H9 (cell line): ENCODE measurements at regions not wholly inside any gene's neighbourhood (a gene's known extent, or its start where the extent isn't known, plus 50 kb on each side); places are given as distances from the start of the nearest gene placed in this dataset.

Source experiments
- DNase-seq: peaks from one replicate; pipeline ENCODE4 v3.0.0-alpha.2; 2017
- H2AFZ ChIP-seq: one replicate; pipeline ENCODE4 v1.6.1; 2013; ENCODE audit warnings: mild to moderate bottlenecking, low read length, control low read depth, moderate library complexity
- H2AK5ac ChIP-seq: 2 replicates; pipeline ENCODE4 v1.6.1; 2013; ENCODE audit warnings: low read length, control low read depth, mixed read lengths; ENCODE audit not compliant: insufficient read length
- H2BK120ac ChIP-seq: one replicate; pipeline ENCODE4 v1.6.1; 2013; ENCODE audit warnings: low read depth, mild to moderate bottlenecking, low read length, control low read depth, inconsistent platforms; ENCODE audit not compliant: poor library complexity, severe bottlenecking
- H2BK12ac ChIP-seq: 2 replicates; pipeline ENCODE4 v1.6.1; 2013; ENCODE audit warnings: low read length, control low read depth, mixed read lengths, low read depth; ENCODE audit not compliant: insufficient read length
- H2BK15ac ChIP-seq: 2 replicates; pipeline ENCODE4 v1.6.1; 2013; ENCODE audit warnings: low read depth, low read length, control low read depth
- H2BK20ac ChIP-seq: one replicate; pipeline ENCODE4 v1.6.1; 2013; ENCODE audit warnings: low read depth, mild to moderate bottlenecking, low read length, control low read depth, inconsistent platforms; ENCODE audit not compliant: poor library complexity, severe bottlenecking
- H2BK5ac ChIP-seq: 2 replicates; pipeline ENCODE4 v1.6.1; 2013; ENCODE audit warnings: low read length, control low read depth, mixed read lengths; ENCODE audit not compliant: insufficient read length
- H3K14ac ChIP-seq: 2 replicates; pipeline ENCODE4 v1.6.1; 2013; ENCODE audit warnings: low read length, control low read depth; ENCODE audit not compliant: insufficient read depth
- H3K18ac ChIP-seq: 2 replicates; pipeline ENCODE4 v1.6.1; 2013; ENCODE audit warnings: low read depth, mild to moderate bottlenecking, mixed read lengths, low read length, control low read depth; ENCODE audit not compliant: insufficient read length
- H3K23ac ChIP-seq: 2 replicates; pipeline ENCODE4 v1.6.1; 2013; ENCODE audit warnings: low read length, control low read depth, mixed read lengths, low read depth; ENCODE audit not compliant: insufficient read length
- H3K23me2 ChIP-seq: 2 replicates; pipeline ENCODE4 v1.6.1; 2013; ENCODE audit warnings: low read depth, mild to moderate bottlenecking, mixed read lengths, low read length, control low read depth; ENCODE audit not compliant: insufficient read length, poor library complexity, severe bottlenecking
- H3K27ac ChIP-seq: 2 replicates; pipeline ENCODE4 v1.5.1; 2013; ENCODE audit warnings: low read length, control low read depth, mixed read lengths, low read depth; ENCODE audit not compliant: insufficient read length
- H3K27me3 ChIP-seq: 2 replicates; pipeline ENCODE4 v1.6.1; 2013; ENCODE audit warnings: low read length, control low read depth, inconsistent platforms; ENCODE audit not compliant: insufficient read depth
- H3K4ac ChIP-seq: 2 replicates; pipeline ENCODE4 v1.6.1; 2013; ENCODE audit warnings: low read depth, mild to moderate bottlenecking, control low read depth, inconsistent platforms, low read length, moderate library complexity
- H3K4me1 ChIP-seq: 2 replicates; pipeline ENCODE4 v1.6.1; 2013; ENCODE audit warnings: low read length, control low read depth, inconsistent platforms; ENCODE audit not compliant: insufficient read depth
- H3K4me2 ChIP-seq: 2 replicates; pipeline ENCODE4 v1.6.1; 2013; ENCODE audit warnings: low read length, control low read depth, mixed read lengths; ENCODE audit not compliant: insufficient read length, insufficient read depth
- H3K56ac ChIP-seq: 2 replicates; pipeline ENCODE4 v1.6.1; 2013; ENCODE audit warnings: low read depth, mild to moderate bottlenecking, mixed read lengths, low read length, control low read depth; ENCODE audit not compliant: insufficient read length
- H3K79me1 ChIP-seq: 2 replicates; pipeline ENCODE4 v1.6.1; 2013; ENCODE audit warnings: low read depth, mild to moderate bottlenecking, moderate library complexity, low read length, control low read depth, inconsistent platforms; ENCODE audit not compliant: insufficient read depth, poor library complexity, severe bottlenecking
- H3K79me2 ChIP-seq: 2 replicates; pipeline ENCODE4 v1.6.1; 2013; ENCODE audit warnings: low read length, control low read depth, inconsistent platforms; ENCODE audit not compliant: insufficient read depth
- H3K9ac ChIP-seq: 2 replicates; pipeline ENCODE4 v1.6.1; 2013; ENCODE audit warnings: low read length, control low read depth, mixed read lengths; ENCODE audit not compliant: insufficient read length; ENCODE audit errors: extremely low read depth
- H3K9me3 ChIP-seq: one replicate; pipeline ENCODE4 v1.6.1; 2013; ENCODE audit warnings: low read depth, low read length, inconsistent platforms; ENCODE audit not compliant: control insufficient read depth
- H3T11ph ChIP-seq: one replicate; pipeline ENCODE4 v1.6.1; 2013; ENCODE audit warnings: mild to moderate bottlenecking, low read length, control low read depth, inconsistent platforms
- H4K20me1 ChIP-seq: one replicate; pipeline ENCODE4 v1.6.1; 2013; ENCODE audit not compliant: control insufficient read depth, insufficient read length, insufficient read depth
- H4K5ac ChIP-seq: 2 replicates; pipeline ENCODE4 v1.6.1; 2013; ENCODE audit warnings: low read depth, mild to moderate bottlenecking, mixed read lengths, low read length, control low read depth; ENCODE audit not compliant: insufficient read length
- H4K8ac ChIP-seq: replicated peaks from 2 replicates; pipeline ENCODE4 v1.6.1; 2013; ENCODE audit warnings: low read length, control low read depth, mixed read lengths, low read depth; ENCODE audit not compliant: insufficient read length
- H4K91ac ChIP-seq: 2 replicates; pipeline ENCODE4 v1.6.1; 2013; ENCODE audit warnings: low read depth, mild to moderate bottlenecking, moderate library complexity, mixed read lengths, low read length, control low read depth; ENCODE audit not compliant: insufficient read length
- H3K27ac Mint-ChIP-seq, 3 experiments: 2 replicates in 2 of 3; 3 replicates in 1 of 3; pipeline ENCODE4 v1.8.0; 2020 to 2021; ENCODE audit warnings: mixed read lengths in 3 of 3, mild to moderate bottlenecking in 1 of 3, moderate library complexity in 1 of 3
- H3K27me3 Mint-ChIP-seq: 2 replicates; pipeline ENCODE4 v1.8.0; 2021; ENCODE audit warnings: low read depth, mild to moderate bottlenecking, moderate library complexity, mixed read lengths
- H3K36me3 Mint-ChIP-seq, 3 experiments: 2 replicates in 2 of 3; 3 replicates in 1 of 3; pipeline ENCODE4 v1.8.0; 2020 to 2021; ENCODE audit warnings: low read depth in 3 of 3, mixed read lengths in 3 of 3; ENCODE audit not compliant: insufficient read depth in 1 of 3
- H3K4me1 Mint-ChIP-seq, 2 experiments: 2 replicates each; pipeline ENCODE4 v1.8.0; 2020; ENCODE audit warnings: mixed read lengths in 2 of 2
- H3K4me3 Mint-ChIP-seq, 2 experiments: 2 replicates in 1 of 2; 3 replicates in 1 of 2; pipeline ENCODE4 v1.8.0; 2020 to 2021; ENCODE audit warnings: mild to moderate bottlenecking in 2 of 2, mixed read lengths in 2 of 2, moderate library complexity in 1 of 2
- H3K9me3 Mint-ChIP-seq, 2 experiments: 2 replicates in 1 of 2; 3 replicates in 1 of 2; pipeline ENCODE4 v1.8.0; 2020; ENCODE audit warnings: mild to moderate bottlenecking in 2 of 2, mixed read lengths in 2 of 2, moderate library complexity in 1 of 2
- CTCF ChIP-seq: fragments of 200-600 bp; sonication (generic); conservative IDR thresholded peaks from 3 replicates; pipeline ENCODE4 v1.8.0; 2021; ENCODE audit warnings: antibody characterized with exemption, mild to moderate bottlenecking
- WGBS: extraction: QIAGEN DNeasy Blood & Tissue Kit; methylation state at CpG from one replicate; pipeline ENCODE4 v1.1.7; 2013; ENCODE audit warnings: missing lambda C conversion rate, low lambda C conversion rate, mixed read lengths; ENCODE audit not compliant: insufficient read length; ENCODE audit errors: extremely low coverage; 5-methylcytosine and 5-hydroxymethylcytosine counted together

GRCh38 chr22:48800886-48801607 lies 1026.6 kb downstream of the BRD1 start:
- Histone ChIP-seq H3K79me2 (no peaks in the 10 kb centered on the region), H4K91ac (no peak overlapping the region), H2AFZ (no peak overlapping the region), H2BK120ac (no peak overlapping the region), H3K4me1 (peaks cover 3% of the 10 kb centered on the region; the same call in 1 of the 2 replicates), H2BK15ac (no peak overlapping the region), H3T11ph (no peak overlapping the region), H3K4me2 (no peak overlapping the region), H2BK5ac (no peak overlapping the region), H3K56ac (no peak overlapping the region), H3K23ac (no peak overlapping the region), H2AK5ac (no peak overlapping the region), H4K20me1 (no peaks in the 10 kb centered on the region), H3K4ac (no peak overlapping the region), H3K18ac (no peak overlapping the region), H3K79me1 (no peaks in the 10 kb centered on the region), H2BK12ac (no peak overlapping the region), H3K27me3 (no peaks in the 10 kb centered on the region), H3K27ac (no peak overlapping the region), H3K14ac (no peak overlapping the region; the same call in 1 of the 2 replicates), H3K9ac (no peak overlapping the region), H4K5ac (no peak overlapping the region), H3K9me3 (no peaks in the 10 kb centered on the region), H2BK20ac (no peak overlapping the region), H3K23me2 (no peaks in the 10 kb centered on the region), H4K8ac (no peak overlapping the region)
- WGBS: 100% methylated on average over 2 of the region's 14 CpGs
- H3K4me3 Mint-ChIP-seq: no peak overlapping the region
- H3K4me1 Mint-ChIP-seq: peaks cover 10 to 15% of the 10 kb centered on the region in 2 experiments
- no peaks in the 10 kb centered on the region; a peak in 1 of 5 replicates for H3K9me3 Mint-ChIP-seq
- TF ChIP-seq CTCF: no peak
- H3K27ac Mint-ChIP-seq: no peak overlapping the region; a peak in 1 of 7 replicates
- no peak for DNase-seq
- H3K27me3 Mint-ChIP-seq: no peaks in the 10 kb centered on the region; the same call in 1 of the 2 replicates
- no peaks in the 10 kb centered on the region for H3K36me3 Mint-ChIP-seq
